ENCODE measurements at regions not wholly inside any gene's neighbourhood (a gene's known extent, or its start where the extent isn't known, plus 50 kb on each side); places are given as distances from the start of the nearest gene placed in this dataset.

GRCh38 chr13:86729206-86729605 lies 930.0 kb upstream of the SLITRK6 start:
- no peak for TF ChIP-seq EZH2 (optimal IDR thresholded peaks at IDR 0.05; ENCODE audit: low read depth, low read length)
- TF ChIP-seq, protein P1, sequence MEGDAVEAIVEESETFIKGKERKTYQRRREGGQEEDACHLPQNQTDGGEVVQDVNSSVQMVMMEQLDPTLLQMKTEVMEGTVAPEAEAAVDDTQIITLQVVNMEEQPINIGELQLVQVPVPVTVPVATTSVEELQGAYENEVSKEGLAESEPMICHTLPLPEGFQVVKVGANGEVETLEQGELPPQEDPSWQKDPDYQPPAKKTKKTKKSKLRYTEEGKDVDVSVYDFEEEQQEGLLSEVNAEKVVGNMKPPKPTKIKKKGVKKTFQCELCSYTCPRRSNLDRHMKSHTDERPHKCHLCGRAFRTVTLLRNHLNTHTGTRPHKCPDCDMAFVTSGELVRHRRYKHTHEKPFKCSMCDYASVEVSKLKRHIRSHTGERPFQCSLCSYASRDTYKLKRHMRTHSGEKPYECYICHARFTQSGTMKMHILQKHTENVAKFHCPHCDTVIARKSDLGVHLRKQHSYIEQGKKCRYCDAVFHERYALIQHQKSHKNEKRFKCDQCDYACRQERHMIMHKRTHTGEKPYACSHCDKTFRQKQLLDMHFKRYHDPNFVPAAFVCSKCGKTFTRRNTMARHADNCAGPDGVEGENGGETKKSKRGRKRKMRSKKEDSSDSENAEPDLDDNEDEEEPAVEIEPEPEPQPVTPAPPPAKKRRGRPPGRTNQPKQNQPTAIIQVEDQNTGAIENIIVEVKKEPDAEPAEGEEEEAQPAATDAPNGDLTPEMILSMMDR (IDR thresholded peaks at IDR 0.05; ENCODE audit: low read length): no peak
- TF ChIP-seq EZH2phosphoT487 (IDR thresholded peaks at IDR 0.05; ENCODE audit: low read length): no peak

All from MM.1S (cell line).